Thymus (tissue), 11 donors: ENCODE measurements at regions not wholly inside any gene's neighbourhood (a gene's known extent, or its start where the extent isn't known, plus 50 kb on each side); places are given as distances from the start of the nearest gene placed in this dataset.

Experiments used
- DNase-seq, 9 donors: peaks; one replicate each; pipeline ENCODE4 v3.0.0-alpha.2; 2013; ENCODE audit warnings: low spot score in 9 of 9, low read depth in 6 of 9, missing footprints in 1 of 9
- H3K27ac ChIP-seq, 2 donors: one replicate each; pipeline ENCODE4 v1.5.1; 2013; ENCODE audit warnings: control low read depth in 1 of 2, low read depth in 1 of 2, low read length in 1 of 2, mild to moderate bottlenecking in 1 of 2, moderate library complexity in 1 of 2
- H3K27me3 ChIP-seq, 2 donors: one replicate each; pipeline ENCODE4 v1.5.1; 2013; ENCODE audit warnings: low read length in 1 of 2; ENCODE audit not compliant: control insufficient read depth in 2 of 2, insufficient read depth in 1 of 2
- H3K36me3 ChIP-seq, 2 donors: one replicate each; pipeline ENCODE4 v1.5.1; 2013; ENCODE audit warnings: low read length in 1 of 2, mild to moderate bottlenecking in 1 of 2, moderate library complexity in 1 of 2; ENCODE audit not compliant: control insufficient read depth in 2 of 2, insufficient read depth in 2 of 2
- H3K4me1 ChIP-seq, 2 donors: one replicate each; pipeline ENCODE4 v1.5.1; 2013; ENCODE audit warnings: low read length in 2 of 2; ENCODE audit not compliant: control insufficient read depth in 2 of 2, insufficient read depth in 2 of 2
- H3K4me3 ChIP-seq, 2 donors: one replicate each; pipeline ENCODE4 v1.5.1; 2013; ENCODE audit warnings: low read length in 2 of 2, control low read depth in 1 of 2, mild to moderate bottlenecking in 1 of 2
- H3K9me3 ChIP-seq, 2 donors: one replicate each; pipeline ENCODE4 v1.5.1; 2013; ENCODE audit warnings: low read length in 1 of 2, mild to moderate bottlenecking in 1 of 2; ENCODE audit not compliant: control insufficient read depth in 2 of 2, insufficient read depth in 1 of 2
- WGBS: extraction: QIAGEN DNeasy Blood & Tissue Kit; methylation state at CpG from one replicate; pipeline ENCODE4 v1.1.7; 2013; 5-methylcytosine and 5-hydroxymethylcytosine counted together
- donor health status: healthy.

DNA sequence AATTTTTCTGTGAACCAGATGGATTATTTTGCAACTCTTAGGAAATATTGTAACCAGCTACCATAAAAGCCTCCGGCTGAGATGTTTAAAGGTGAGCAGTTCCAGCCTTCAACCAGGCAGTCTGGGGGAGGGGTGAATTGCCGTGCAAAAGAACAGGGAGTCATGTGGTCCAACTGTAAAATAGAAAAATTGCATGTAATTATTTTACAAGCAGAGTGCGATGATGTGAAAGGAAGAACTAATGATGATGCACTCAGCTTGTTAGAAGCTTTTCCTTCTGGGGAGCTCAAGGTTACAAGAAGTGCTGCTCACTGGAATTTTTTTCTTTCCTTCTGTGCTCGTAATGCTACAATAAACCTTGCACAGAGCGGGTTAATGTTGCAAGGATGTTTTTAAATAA is 188.7 kb upstream of the ITGA1 start:
- Histone ChIP-seq H3K4me3 (no peak overlapping the region), H3K27me3 (no peaks in the 10 kb centered on the region), H3K4me1 (no peaks in the 10 kb centered on the region), H3K36me3 (no peaks in the 10 kb centered on the region), H3K9me3 (no peaks in the 10 kb centered on the region), H3K27ac (no peak overlapping the region)
- 87% methylated on average over 5 of the region's 5 CpGs for WGBS
- no peak for DNase-seq

GRCh38 chr5:52603778-52604554 is 183.8 kb upstream of the ITGA1 start:
- 91% methylated on average over 5 of the region's 5 CpGs for WGBS
- H3K36me3 ChIP-seq, result no peaks in the 10 kb centered on the region
- no peaks in the 10 kb centered on the region for H3K9me3 ChIP-seq
- no peaks in the 10 kb centered on the region for H3K4me1 ChIP-seq
- H3K27ac ChIP-seq, result no peak overlapping the region
- no peak overlapping the region for H3K4me3 ChIP-seq
- no peaks in the 10 kb centered on the region for H3K27me3 ChIP-seq
- no peak for DNase-seq

DNA sequence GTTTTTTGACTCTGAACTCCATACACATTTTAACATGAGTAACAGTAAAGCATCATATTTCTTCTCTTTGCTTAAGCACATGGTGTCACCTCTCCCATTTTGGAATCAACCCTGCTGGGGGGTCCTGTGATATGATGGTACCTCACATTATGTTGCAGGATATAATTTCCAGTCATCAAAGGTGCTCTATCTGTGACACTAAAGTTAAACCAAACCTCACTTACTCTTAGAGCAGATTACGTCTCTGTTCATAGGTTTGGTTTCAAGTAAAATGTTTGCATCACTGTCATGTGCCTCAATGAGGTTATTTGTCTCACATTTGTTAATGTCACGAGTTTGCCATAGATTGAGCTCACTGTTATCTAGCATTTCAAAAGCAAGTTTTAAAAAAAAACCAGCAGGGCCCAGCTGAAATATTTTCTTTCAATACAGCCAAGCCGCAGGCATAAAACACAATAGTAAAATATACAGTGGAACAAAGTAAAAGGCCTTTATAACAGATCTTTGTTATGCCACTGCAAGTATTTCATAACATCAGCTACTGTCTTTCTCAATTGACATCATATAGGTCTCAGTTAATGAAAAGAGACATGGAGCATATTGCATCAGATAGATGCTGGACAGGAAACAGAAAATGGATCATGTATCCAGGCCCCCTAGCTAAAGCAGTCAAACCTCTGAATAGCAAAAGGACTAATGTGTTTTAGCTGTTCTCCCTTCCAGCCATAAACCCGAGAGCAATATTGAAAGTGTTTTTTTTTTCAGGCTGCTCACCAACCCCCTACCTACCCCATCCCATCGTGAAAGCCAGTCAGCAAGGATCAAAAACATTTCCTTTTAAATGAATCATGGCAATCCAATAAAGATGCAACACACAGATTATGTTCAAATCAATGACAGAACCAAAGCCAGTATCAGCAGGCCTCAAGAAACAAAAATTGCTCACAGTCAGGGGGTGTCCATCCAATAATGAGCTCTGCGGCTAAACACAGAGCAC is 182.1 kb upstream of the ITGA1 start:
- Histone ChIP-seq H3K4me3 (no peak overlapping the region), H3K36me3 (no peaks in the 10 kb centered on the region), H3K27ac (no peak overlapping the region), H3K9me3 (no peaks in the 10 kb centered on the region), H3K27me3 (no peaks in the 10 kb centered on the region), H3K4me1 (no peaks in the 10 kb centered on the region)
- no peak for DNase-seq
- 87% methylated on average over 6 of the region's 6 CpGs for WGBS

DNA sequence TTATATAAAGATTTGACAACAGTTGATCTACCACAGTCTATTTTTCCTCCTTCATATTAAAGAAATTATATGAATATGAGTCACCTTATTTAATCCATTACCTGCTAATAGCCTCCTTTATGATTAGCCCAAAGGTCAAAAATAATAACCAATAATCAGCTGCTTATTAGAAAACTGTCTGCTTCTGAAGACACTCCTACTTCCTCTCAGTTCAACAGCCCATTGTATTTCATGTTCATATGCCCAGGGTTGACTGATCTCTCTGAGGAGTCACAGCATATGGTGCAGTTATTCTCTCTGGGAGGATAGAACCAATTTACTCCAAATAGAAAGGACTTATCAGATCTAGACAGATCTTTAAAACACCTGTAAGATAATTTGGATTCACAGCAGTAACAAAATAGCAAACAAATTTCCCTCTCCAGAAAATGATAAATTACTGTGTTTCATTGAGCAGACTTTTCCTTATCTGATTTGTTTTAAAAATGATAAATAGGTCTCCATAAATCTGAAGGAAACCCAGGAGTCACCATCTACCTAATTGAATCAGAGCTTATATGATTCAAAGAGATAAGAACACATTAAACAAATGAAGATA is 180.4 kb upstream of the ITGA1 start:
- H3K4me1 ChIP-seq, result no peaks in the 10 kb centered on the region
- DNase-seq, result no peak
- no peaks in the 10 kb centered on the region for H3K27me3 ChIP-seq
- no peak overlapping the region for H3K4me3 ChIP-seq
- H3K27ac ChIP-seq, result no peak overlapping the region
- no peaks in the 10 kb centered on the region for H3K36me3 ChIP-seq
- H3K9me3 ChIP-seq, result no peaks in the 10 kb centered on the region

DNA sequence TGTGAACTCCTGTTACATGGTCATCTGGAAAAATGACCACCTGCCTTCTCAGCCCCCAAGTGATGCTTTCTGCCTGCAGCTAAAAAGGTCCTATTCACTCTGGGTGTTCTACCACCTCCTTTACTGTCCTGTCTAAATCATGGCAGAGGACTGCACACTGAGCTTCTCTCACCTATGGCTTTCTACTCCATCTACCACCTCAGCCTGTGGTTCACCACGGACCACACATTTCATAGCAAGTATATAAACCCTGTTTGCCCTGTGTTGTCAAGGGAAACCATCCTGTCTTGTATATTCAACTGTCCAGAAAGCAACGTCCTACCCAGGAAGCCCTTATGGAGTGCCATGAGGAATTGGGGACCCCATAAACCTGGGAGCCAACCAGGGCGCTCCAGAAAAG is 167.4 kb upstream of the ITGA1 start:
- Histone ChIP-seq H3K27me3 (no peaks in the 10 kb centered on the region), H3K4me1 (no peaks in the 10 kb centered on the region), H3K9me3 (no peaks in the 10 kb centered on the region), H3K27ac (no peak overlapping the region), H3K36me3 (no peaks in the 10 kb centered on the region), H3K4me3 (no peak overlapping the region)
- 80% methylated on average over 3 of the region's 3 CpGs for WGBS
- DNase-seq, result no peak

DNA sequence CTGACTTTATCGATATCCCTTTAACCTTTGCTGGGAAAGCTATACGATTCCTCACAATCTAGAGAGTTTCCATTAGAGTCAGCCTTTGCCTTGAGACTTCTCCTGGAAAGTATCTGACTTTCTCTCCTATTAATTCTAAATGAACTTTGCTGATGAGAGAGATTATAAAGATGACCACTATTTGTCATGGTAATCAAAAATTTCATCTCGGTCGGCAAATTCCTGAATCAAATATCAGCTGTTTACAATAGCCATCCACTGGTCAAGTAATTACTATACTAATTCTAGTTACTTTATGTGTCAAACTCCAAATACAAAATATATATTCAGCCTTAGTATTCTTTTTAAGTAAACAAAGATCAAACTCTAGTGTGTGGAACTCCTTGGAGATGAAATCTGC is 164.4 kb upstream of the ITGA1 start:
- Histone ChIP-seq H3K4me1 (no peaks in the 10 kb centered on the region), H3K27ac (no peak overlapping the region), H3K9me3 (no peaks in the 10 kb centered on the region), H3K27me3 (no peaks in the 10 kb centered on the region), H3K36me3 (no peaks in the 10 kb centered on the region), H3K4me3 (no peak overlapping the region)
- DNase-seq, result no peak
- WGBS, result 89% methylated on average over 4 of the region's 4 CpGs

DNA sequence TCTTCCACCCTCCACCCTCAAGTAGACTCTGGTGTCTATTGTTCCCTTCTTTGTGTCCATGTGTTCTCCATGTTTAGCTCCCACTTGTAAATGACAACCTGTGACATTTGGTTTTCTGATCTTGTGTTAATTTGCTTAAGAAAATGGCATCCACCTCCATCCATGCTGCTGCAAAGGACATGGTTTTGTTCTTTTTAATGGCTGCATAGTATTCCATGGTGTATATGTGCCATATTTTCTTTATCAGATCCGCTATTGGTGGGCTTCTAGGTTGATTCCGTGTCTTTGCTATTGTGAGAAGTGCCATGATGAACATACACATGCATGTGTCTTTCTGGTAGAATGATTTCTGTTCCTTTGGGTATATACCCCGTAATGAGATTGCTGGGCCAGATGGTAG is 163.4 kb upstream of the ITGA1 start:
- Histone ChIP-seq H3K27me3 (no peaks in the 10 kb centered on the region), H3K27ac (no peak overlapping the region), H3K36me3 (no peaks in the 10 kb centered on the region), H3K9me3 (no peaks in the 10 kb centered on the region), H3K4me3 (no peak overlapping the region), H3K4me1 (no peaks in the 10 kb centered on the region)
- no peak for DNase-seq
- WGBS, result 91% methylated on average over 3 of the region's 3 CpGs

- Histone ChIP-seq H3K27me3 (no peaks in the 10 kb centered on the region), H3K27ac (no peak overlapping the region), H3K4me1 (no peaks in the 10 kb centered on the region), H3K4me3 (no peak overlapping the region), H3K36me3 (no peaks in the 10 kb centered on the region), H3K9me3 (no peaks in the 10 kb centered on the region)
- 94% methylated on average over 3 of the region's 3 CpGs for WGBS
- no peak for DNase-seq
Measured at GRCh38 chr5:52626312-52626711, 161.4 kb upstream of the ITGA1 start.

- no peaks in the 10 kb centered on the region for H3K9me3 ChIP-seq
- no peaks in the 10 kb centered on the region for H3K36me3 ChIP-seq
- 80% methylated on average over 1 of the region's 1 CpG for WGBS
- no peak for DNase-seq
- H3K4me1 ChIP-seq, result no peaks in the 10 kb centered on the region
- no peaks in the 10 kb centered on the region for H3K27me3 ChIP-seq
- no peak overlapping the region for H3K4me3 ChIP-seq
- H3K27ac ChIP-seq, result no peak overlapping the region
Measured at GRCh38 chr5:52627740-52628139, 160.0 kb upstream of the ITGA1 start.
